NCI-H2227 (cell line): ENCODE measurements at regions not wholly inside any gene's neighbourhood (a gene's known extent, or its start where the extent isn't known, plus 50 kb on each side); places are given as distances from the start of the nearest gene placed in this dataset.

ENCODE experiments used
- DNase-seq: peaks from one replicate; lab custom pipeline; 2025; ENCODE audit not compliant: unreplicated experiment; lab: John Stamatoyannopoulos, UW

GRCh38 chr14:40601063-40601462 is 1005.6 kb upstream of the LRFN5 start:
- no peak for DNase-seq

GRCh38 chr14:40599725-40600124 is 1007.0 kb upstream of the LRFN5 start:
- DNase-seq: no peak

GRCh38 chr14:40581264-40581663 is 1025.4 kb upstream of the LRFN5 start:
- DNase-seq: no peak

- DNase-seq: no peak
Observed at GRCh38 chr14:40576880-40577478, 1029.7 kb upstream of the LRFN5 start.

GRCh38 chr14:40574780-40575179 is 1031.9 kb upstream of the LRFN5 start:
- no peak for DNase-seq

- DNase-seq: no peak
Observed at GRCh38 chr14:40525314-40525713, 1081.4 kb upstream of the LRFN5 start.

GRCh38 chr14:40523123-40523522 is 1083.6 kb upstream of the LRFN5 start:
- DNase-seq: no peak

- DNase-seq: no peak
Observed at GRCh38 chr14:40494483-40494882, 1062.2 kb upstream of the FBXO33 start.

GRCh38 chr14:40487824-40488223 is 1055.6 kb upstream of the FBXO33 start:
- DNase-seq: no peak

GRCh38 chr14:40485688-40486087 is 1053.5 kb upstream of the FBXO33 start:
- DNase-seq: no peak

- DNase-seq: no peak
Observed at GRCh38 chr14:40476005-40476404, 1043.8 kb upstream of the FBXO33 start.

GRCh38 chr14:40467969-40468368 is 1035.7 kb upstream of the FBXO33 start:
- DNase-seq: no peak

GRCh38 chr14:40464531-40464930 is 1032.3 kb upstream of the FBXO33 start:
- no peak for DNase-seq

GRCh38 chr14:40463886-40464285 is 1031.7 kb upstream of the FBXO33 start:
- no peak for DNase-seq

GRCh38 chr14:40452674-40453073 is 1020.4 kb upstream of the FBXO33 start:
- no peak for DNase-seq

- DNase-seq: no peak
Observed at GRCh38 chr14:40447017-40447416, 1014.8 kb upstream of the FBXO33 start.

- no peak for DNase-seq
Observed at GRCh38 chr14:40445020-40445419, 1012.8 kb upstream of the FBXO33 start.

- no peak for DNase-seq
Observed at GRCh38 chr14:40436551-40436950, 1004.3 kb upstream of the FBXO33 start.

- DNase-seq: no peak
Observed at GRCh38 chr14:40417777-40418401, 985.7 kb upstream of the FBXO33 start.

- no peak for DNase-seq
Observed at GRCh38 chr14:40416565-40416964, 984.3 kb upstream of the FBXO33 start.

- DNase-seq: no peak
Observed at GRCh38 chr14:40414386-40414785, 982.2 kb upstream of the FBXO33 start.

GRCh38 chr14:40413136-40413535 is 980.9 kb upstream of the FBXO33 start:
- no peak for DNase-seq

GRCh38 chr14:40410708-40411107 is 978.5 kb upstream of the FBXO33 start:
- no peak for DNase-seq
